ENCODE measurements at regions not wholly inside any gene's neighbourhood (a gene's known extent, or its start where the extent isn't known, plus 50 kb on each side); places are given as distances from the start of the nearest gene placed in this dataset.

DNA sequence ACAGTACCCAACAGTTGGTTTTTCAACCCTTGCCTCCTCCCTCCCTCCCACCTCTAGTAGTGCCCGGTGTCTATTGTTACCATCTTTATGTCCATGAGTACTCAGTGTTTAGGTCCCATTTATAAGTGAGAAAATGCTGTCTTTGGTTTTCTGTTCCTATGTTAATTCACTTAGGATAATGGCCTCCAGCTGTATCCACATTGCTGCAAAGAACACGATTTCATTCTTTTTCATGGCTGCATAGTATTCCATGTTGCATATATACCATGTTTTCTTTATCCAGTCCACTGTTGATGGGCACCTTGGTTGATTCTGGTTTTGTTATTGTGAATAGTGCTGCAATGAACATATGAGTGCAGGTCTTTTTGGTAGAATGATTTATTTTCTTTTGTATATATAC is 631.3 kb downstream of the MED13L start:
- TF ChIP-seq, protein P1, sequence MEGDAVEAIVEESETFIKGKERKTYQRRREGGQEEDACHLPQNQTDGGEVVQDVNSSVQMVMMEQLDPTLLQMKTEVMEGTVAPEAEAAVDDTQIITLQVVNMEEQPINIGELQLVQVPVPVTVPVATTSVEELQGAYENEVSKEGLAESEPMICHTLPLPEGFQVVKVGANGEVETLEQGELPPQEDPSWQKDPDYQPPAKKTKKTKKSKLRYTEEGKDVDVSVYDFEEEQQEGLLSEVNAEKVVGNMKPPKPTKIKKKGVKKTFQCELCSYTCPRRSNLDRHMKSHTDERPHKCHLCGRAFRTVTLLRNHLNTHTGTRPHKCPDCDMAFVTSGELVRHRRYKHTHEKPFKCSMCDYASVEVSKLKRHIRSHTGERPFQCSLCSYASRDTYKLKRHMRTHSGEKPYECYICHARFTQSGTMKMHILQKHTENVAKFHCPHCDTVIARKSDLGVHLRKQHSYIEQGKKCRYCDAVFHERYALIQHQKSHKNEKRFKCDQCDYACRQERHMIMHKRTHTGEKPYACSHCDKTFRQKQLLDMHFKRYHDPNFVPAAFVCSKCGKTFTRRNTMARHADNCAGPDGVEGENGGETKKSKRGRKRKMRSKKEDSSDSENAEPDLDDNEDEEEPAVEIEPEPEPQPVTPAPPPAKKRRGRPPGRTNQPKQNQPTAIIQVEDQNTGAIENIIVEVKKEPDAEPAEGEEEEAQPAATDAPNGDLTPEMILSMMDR (conservative IDR thresholded peaks at IDR 0.05 in 1 of 2, IDR thresholded peaks at IDR 0.05 in 1 of 2; ENCODE audit: low read depth in 1 of 2, low read length in 2 of 2), result no peak
- TF ChIP-seq EZH2 (IDR thresholded peaks at IDR 0.05; ENCODE audit: low read length, missing control alignments), result no peak

All from fibroblast of lung (primary cell).